ENCODE measurements at regions not wholly inside any gene's neighbourhood (a gene's known extent, or its start where the extent isn't known, plus 50 kb on each side); places are given as distances from the start of the nearest gene placed in this dataset.

DNA sequence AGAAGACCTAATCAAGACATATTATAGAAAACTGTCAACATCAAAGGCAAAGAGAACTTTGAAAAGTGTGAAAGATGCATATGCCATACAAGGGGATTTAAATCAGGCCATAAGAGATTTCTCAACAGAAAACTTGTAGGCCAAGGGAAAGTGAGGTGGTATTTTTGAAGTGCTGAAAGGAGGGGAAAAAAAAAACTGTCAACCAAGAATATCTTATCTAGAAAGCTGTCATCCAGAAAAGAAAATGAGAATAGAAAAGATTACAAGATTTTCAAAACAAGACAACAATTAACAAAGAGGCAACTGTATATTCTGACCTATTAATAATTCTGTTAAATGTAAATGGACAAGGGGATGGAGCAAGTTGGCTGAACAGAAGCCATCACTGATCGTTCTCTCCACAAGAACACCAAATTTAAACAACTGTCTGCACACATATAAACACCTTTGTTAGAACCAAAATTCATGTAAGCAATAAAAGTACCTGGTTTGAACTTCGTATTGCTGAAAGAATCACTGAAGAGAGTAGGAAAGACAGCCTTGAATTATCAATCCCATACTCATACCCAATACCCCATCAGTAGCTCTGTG, 880.1 kb upstream of the PCDH9 start:
- RAD21 ChIA-PET (ENCODE audit: unreplicated experiment), result no interaction called here
- Histone ChIP-seq H2AFZ (ENCODE audit: control insufficient read depth, low read depth, low read length) (no peak overlapping the region), H3K4me3 (no peak overlapping the region), H3K36me3 (ENCODE audit: control insufficient read depth in 2 of 2, insufficient read depth in 2 of 2, low read length in 1 of 2) (no peaks in the 10 kb centered on the region), H4K20me1 (ENCODE audit: control insufficient read depth, insufficient read depth) (no peaks in the 10 kb centered on the region), H3K27me3 (replicated peaks in 1 of 2; ENCODE audit: control insufficient read depth in 2 of 2, insufficient read depth in 2 of 2, low read length in 1 of 2) (no peaks in the 10 kb centered on the region), H3K4me2 (ENCODE audit: control insufficient read depth, insufficient read depth) (no peak overlapping the region), H3K9ac (ENCODE audit: control insufficient read depth, insufficient read depth, low read length) (no peak overlapping the region), H3K27ac (ENCODE audit: control insufficient read depth, insufficient read depth) (no peak overlapping the region), H3K4me1 (ENCODE audit: control insufficient read depth, insufficient read depth, low read length) (no peaks in the 10 kb centered on the region), H3K79me2 (ENCODE audit: control insufficient read depth, insufficient read depth, low read length) (no peaks in the 10 kb centered on the region), H3K9me3 (replicated peaks; ENCODE audit: control insufficient read depth, insufficient read depth, low read length) (no peaks in the 10 kb centered on the region)
- whole genome bisulfite sequencing (ENCODE audit: insufficient coverage, insufficient replicate concordance, low lambda C conversion rate, missing lambda C conversion rate), result 3% methylated on average over 2 of the region's 2 CpGs
- no peak for FAIRE-seq
- CTCF ChIA-PET, result no interaction called here
- POLR2A ChIA-PET, result no interaction called here
- no peak for DNase-seq (ENCODE audit: low read depth, low spot score)
- SMC1A ChIA-PET (ENCODE audit: uncharacterized antibody, unreplicated experiment), result no interaction called here
- in situ Hi-C loops (cut with MboI), result no loop called here
- BruUV-seq (replicated peaks), result no TSS peak
- intact Hi-C loops (cut with micrococcal nuclease; ENCODE audit: unreplicated experiment), result no loop called here
- ATAC-seq, result no peak
- TF ChIP-seq, protein P1, sequence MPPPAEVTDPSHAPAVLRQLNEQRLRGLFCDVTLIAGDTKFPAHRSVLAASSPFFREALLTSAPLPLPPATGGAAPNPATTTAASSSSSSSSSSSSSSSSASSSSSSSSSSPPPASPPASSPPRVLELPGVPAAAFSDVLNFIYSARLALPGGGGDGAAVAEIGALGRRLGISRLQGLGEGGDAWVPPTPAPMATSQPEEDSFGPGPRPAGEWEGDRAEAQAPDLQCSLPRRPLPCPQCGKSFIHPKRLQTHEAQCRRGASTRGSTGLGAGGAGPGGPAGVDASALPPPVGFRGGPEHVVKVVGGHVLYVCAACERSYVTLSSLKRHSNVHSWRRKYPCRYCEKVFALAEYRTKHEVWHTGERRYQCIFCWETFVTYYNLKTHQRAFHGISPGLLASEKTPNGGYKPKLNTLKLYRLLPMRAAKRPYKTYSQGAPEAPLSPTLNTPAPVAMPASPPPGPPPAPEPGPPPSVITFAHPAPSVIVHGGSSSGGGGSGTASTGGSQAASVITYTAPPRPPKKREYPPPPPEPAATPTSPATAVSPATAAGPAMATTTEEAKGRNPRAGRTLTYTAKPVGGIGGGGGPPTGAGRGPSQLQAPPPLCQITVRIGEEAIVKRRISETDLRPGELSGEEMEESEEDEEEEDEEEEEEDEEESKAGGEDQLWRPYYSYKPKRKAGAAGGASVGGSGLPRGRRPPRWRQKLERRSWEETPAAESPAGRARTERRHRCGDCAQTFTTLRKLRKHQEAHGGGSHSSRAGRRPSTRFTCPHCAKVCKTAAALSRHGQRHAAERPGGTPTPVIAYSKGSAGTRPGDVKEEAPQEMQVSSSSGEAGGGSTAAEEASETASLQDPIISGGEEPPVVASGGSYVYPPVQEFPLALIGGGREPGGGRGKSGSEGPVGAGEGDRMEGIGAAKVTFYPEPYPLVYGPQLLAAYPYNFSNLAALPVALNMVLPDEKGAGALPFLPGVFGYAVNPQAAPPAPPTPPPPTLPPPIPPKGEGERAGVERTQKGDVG (CRISPR knock-in tag; IDR thresholded peaks at IDR 0.05), result no peak
- no peak for TF ChIP-seq POLR2AphosphoS2 (IDR thresholded peaks at IDR 0.05; ENCODE audit: low read depth, low read length)
- TF ChIP-seq ZNF592 (IDR thresholded peaks at IDR 0.05), result no peak
- no peak for TF ChIP-seq ZBED1 (IDR thresholded peaks at IDR 0.05; ENCODE audit: borderline replicate concordance)
- no peak for TF ChIP-seq ZNF207 (IDR thresholded peaks at IDR 0.05; ENCODE audit: borderline replicate concordance)
- TF ChIP-seq ZZZ3 (IDR thresholded peaks at IDR 0.05; ENCODE audit: control insufficient read depth, insufficient read length, low read depth), result no peak
- TF ChIP-seq, protein P2, sequence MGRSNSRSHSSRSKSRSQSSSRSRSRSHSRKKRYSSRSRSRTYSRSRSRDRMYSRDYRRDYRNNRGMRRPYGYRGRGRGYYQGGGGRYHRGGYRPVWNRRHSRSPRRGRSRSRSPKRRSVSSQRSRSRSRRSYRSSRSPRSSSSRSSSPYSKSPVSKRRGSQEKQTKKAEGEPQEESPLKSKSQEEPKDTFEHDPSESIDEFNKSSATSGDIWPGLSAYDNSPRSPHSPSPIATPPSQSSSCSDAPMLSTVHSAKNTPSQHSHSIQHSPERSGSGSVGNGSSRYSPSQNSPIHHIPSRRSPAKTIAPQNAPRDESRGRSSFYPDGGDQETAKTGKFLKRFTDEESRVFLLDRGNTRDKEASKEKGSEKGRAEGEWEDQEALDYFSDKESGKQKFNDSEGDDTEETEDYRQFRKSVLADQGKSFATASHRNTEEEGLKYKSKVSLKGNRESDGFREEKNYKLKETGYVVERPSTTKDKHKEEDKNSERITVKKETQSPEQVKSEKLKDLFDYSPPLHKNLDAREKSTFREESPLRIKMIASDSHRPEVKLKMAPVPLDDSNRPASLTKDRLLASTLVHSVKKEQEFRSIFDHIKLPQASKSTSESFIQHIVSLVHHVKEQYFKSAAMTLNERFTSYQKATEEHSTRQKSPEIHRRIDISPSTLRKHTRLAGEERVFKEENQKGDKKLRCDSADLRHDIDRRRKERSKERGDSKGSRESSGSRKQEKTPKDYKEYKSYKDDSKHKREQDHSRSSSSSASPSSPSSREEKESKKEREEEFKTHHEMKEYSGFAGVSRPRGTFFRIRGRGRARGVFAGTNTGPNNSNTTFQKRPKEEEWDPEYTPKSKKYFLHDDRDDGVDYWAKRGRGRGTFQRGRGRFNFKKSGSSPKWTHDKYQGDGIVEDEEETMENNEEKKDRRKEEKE (IDR thresholded peaks at IDR 0.05), result no peak
- no peak for TF ChIP-seq RUNX3 (IDR thresholded peaks at IDR 0.05; ENCODE audit: low read length)
- no peak for TF ChIP-seq MAX (IDR thresholded peaks at IDR 0.05; ENCODE audit: low read depth, low read length)
